Testis (tissue), 2 donors: ENCODE measurements at regions not wholly inside any gene's neighbourhood (a gene's known extent, or its start where the extent isn't known, plus 50 kb on each side); places are given as distances from the start of the nearest gene placed in this dataset.

Source experiments
- CTCF ChIP-seq, 3 experiments: fragments of 450-650 bp in 2 of 3; fragments of 200-600 bp in 1 of 3; sonication (generic) in 1 of 3; IDR thresholded peaks; one replicate each; pipeline ENCODE4 v1.5.1; 2016 to 2019; ENCODE audit warnings: antibody characterized with exemption in 3 of 3, mild to moderate bottlenecking in 2 of 3, moderate library complexity in 1 of 3
- POLR2A ChIP-seq: fragments of 450-650 bp; IDR thresholded peaks from one replicate; pipeline ENCODE4 v1.6.1; 2017; ENCODE audit warnings: antibody characterized with exemption, mild to moderate bottlenecking, moderate library complexity

- TF ChIP-seq CTCF (IDR thresholded peaks at IDR 0.05) (no peak), POLR2A (no peak)
Observed at GRCh38 chr11:119782006-119782738, 53.2 kb upstream of the NECTIN1 start.
